Colonic mucosa (tissue), 4 donors: ENCODE measurements at regions not wholly inside any gene's neighbourhood (a gene's known extent, or its start where the extent isn't known, plus 50 kb on each side); places are given as distances from the start of the nearest gene placed in this dataset.

Experiments
- DNase-seq: peaks from one replicate; pipeline ENCODE4 v3.0.0-alpha.2; 2020
- H3K27ac ChIP-seq: fragments of 200-600 bp; one replicate; pipeline ENCODE4 v1.8.0; 2021
- H3K27me3 ChIP-seq: fragments of 200-600 bp; one replicate; pipeline ENCODE4 v1.8.0; 2021
- H3K36me3 ChIP-seq: fragments of 200-600 bp; one replicate; pipeline ENCODE4 v1.8.0; 2021
- H3K4me1 ChIP-seq: fragments of 200-600 bp; one replicate; pipeline ENCODE4 v1.8.0; 2021; ENCODE audit warnings: mild to moderate bottlenecking
- H3K4me3 ChIP-seq: fragments of 200-600 bp; one replicate; pipeline ENCODE4 v1.8.0; 2021
- H3K9ac ChIP-seq, 2 donors: one replicate each; pipeline ENCODE4 v1.7.0; 2013; ENCODE audit warnings: control low read depth in 2 of 2, low read depth in 2 of 2, low read length in 2 of 2
- H3K9me3 ChIP-seq: fragments of 200-600 bp; one replicate; pipeline ENCODE4 v1.8.0; 2021
- CTCF ChIP-seq: fragments of 200-600 bp; IDR thresholded peaks from one replicate; pipeline ENCODE4 v1.8.0; 2022; ENCODE audit warnings: antibody characterized with exemption, mild to moderate bottlenecking
- intact Hi-C: fragments of 100-400 bp; cut with DNase I; formaldehyde crosslinking; loops from one replicate; pipeline ENCODE4 v1.14.1; 2022
- donor health status: healthy.
- donor health status: DM: no; HTN: no; CAD: no.
- donor health status: DM: no; HTN: no; CAD: no.

GRCh38 chr4:133776961-133777360, 424.6 kb downstream of the PABPC4L start:
- DNase-seq = no peak
- Histone ChIP-seq H3K9me3 (no peaks in the 10 kb centered on the region), H3K27ac (no peak overlapping the region), H3K4me3 (no peak overlapping the region), H3K9ac (no peak overlapping the region), H3K27me3 (no peaks in the 10 kb centered on the region), H3K36me3 (no peaks in the 10 kb centered on the region), H3K4me1 (no peaks in the 10 kb centered on the region)
- no peak for TF ChIP-seq CTCF
- intact Hi-C loops = no loop called here

DNA sequence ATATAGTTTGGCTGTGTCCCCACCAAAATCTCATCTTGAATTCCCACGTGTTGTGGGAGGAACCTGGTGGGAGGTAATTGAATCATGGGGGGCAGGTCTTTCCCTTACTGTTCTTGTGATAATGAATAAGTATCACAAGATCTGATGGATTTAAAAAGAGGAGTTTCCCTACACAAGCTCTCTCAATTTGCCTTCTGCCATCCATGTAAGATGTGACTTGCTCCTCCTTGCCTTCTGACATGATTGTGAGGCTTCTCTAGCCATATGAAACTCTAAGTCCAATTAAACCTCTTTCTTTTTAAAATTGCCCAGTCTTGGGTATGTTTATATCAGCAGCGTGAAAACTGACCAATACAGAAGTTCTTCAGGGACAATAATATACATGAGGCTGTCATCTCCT, 425.1 kb downstream of the PABPC4L start:
- Histone ChIP-seq H3K4me1 (no peaks in the 10 kb centered on the region), H3K9me3 (no peaks in the 10 kb centered on the region), H3K4me3 (no peak overlapping the region), H3K9ac (no peak overlapping the region), H3K27ac (no peak overlapping the region), H3K36me3 (no peaks in the 10 kb centered on the region), H3K27me3 (no peaks in the 10 kb centered on the region)
- intact Hi-C loops = no loop called here
- no peak for TF ChIP-seq CTCF
- no peak for DNase-seq

GRCh38 chr4:133775881-133776280, 425.7 kb downstream of the PABPC4L start:
- H3K9ac ChIP-seq = no peak overlapping the region
- no peaks in the 10 kb centered on the region for H3K36me3 ChIP-seq
- intact Hi-C loops = no loop called here
- H3K27ac ChIP-seq = no peak overlapping the region
- no peak for TF ChIP-seq CTCF
- H3K9me3 ChIP-seq = no peaks in the 10 kb centered on the region
- no peak overlapping the region for H3K4me3 ChIP-seq
- H3K4me1 ChIP-seq = no peaks in the 10 kb centered on the region
- no peaks in the 10 kb centered on the region for H3K27me3 ChIP-seq
- DNase-seq = no peak

DNA sequence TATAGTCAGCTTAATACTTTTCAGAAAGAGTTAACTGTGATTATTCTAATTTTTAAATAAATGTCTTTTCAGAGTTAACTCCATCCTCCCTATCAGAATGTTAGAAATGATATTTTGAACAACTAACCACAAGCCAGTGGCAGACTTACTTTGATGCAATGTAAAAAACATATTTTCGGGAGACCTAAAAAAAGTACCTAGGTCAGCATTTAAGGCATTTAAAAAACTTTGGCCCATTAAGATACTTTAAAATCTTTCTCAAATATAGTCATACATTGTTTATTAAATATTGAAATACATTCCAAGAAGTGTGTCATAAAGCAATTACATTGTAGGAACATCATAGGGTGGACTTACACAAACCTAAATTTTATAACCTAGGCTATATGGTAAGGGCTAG, 426.1 kb downstream of the PABPC4L start:
- H3K36me3 ChIP-seq = no peaks in the 10 kb centered on the region
- H3K4me1 ChIP-seq = no peaks in the 10 kb centered on the region
- no peak overlapping the region for H3K9ac ChIP-seq
- no peak for TF ChIP-seq CTCF
- no peak overlapping the region for H3K4me3 ChIP-seq
- H3K9me3 ChIP-seq = no peaks in the 10 kb centered on the region
- no peaks in the 10 kb centered on the region for H3K27me3 ChIP-seq
- intact Hi-C loops = no loop called here
- no peak for DNase-seq
- H3K27ac ChIP-seq = no peak overlapping the region

- Histone ChIP-seq H3K27ac (no peak overlapping the region), H3K4me1 (no peaks in the 10 kb centered on the region), H3K36me3 (no peaks in the 10 kb centered on the region), H3K4me3 (no peak overlapping the region), H3K9ac (no peak overlapping the region), H3K9me3 (no peaks in the 10 kb centered on the region), H3K27me3 (no peaks in the 10 kb centered on the region)
- no peak for TF ChIP-seq CTCF
- intact Hi-C loops = no loop called here
- DNase-seq = no peak
These were observed 442.2 kb downstream of the PABPC4L start for GRCh38 chr4:133759428-133759827.

DNA sequence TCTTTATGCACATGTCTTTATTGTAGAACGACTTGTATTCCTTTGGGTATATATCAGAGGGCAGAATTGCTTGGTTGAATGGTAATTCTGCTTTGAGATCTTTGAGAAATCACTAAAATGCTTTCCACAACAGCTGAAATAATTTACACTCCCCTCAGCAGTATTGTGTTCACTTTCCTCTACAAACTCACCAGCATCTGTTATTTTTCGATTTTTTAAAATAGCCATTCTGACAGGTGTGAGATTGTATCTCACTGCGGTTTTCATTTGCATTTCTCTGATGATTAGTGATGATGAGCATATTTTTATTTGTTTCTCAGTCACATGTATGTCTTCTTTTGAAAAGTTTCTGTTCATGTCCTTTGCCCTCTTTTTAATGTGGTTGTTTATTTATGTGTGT, 459.8 kb downstream of the PABPC4L start:
- Histone ChIP-seq H3K9ac (no peak overlapping the region), H3K27me3 (no peaks in the 10 kb centered on the region), H3K4me1 (no peaks in the 10 kb centered on the region), H3K4me3 (no peak overlapping the region), H3K27ac (no peak overlapping the region), H3K9me3 (no peaks in the 10 kb centered on the region), H3K36me3 (no peaks in the 10 kb centered on the region)
- intact Hi-C loops = no loop called here
- no peak for TF ChIP-seq CTCF
- DNase-seq = no peak
